Gastrocnemius medialis (tissue), 4 donors: ENCODE measurements at regions not wholly inside any gene's neighbourhood (a gene's known extent, or its start where the extent isn't known, plus 50 kb on each side); places are given as distances from the start of the nearest gene placed in this dataset.

Source experiments
- ATAC-seq, 2 donors: fragments of 150-250 bp; one replicate each; pipeline ENCODE4 v1.9.1; 2016
- DNase-seq, 2 donors: peaks; one replicate each; pipeline ENCODE4 v3.0.0-alpha.2; 2019
- H3K27ac ChIP-seq, 4 donors: fragments of 200-600 bp; sonication (generic); 1 replicate in 1 of 4; 2 replicates in 3 of 4; pipeline ENCODE4 v1.5.1; 2016 to 2018; ENCODE audit warnings: mild to moderate bottlenecking in 2 of 4, moderate library complexity in 1 of 4
- H3K27me3 ChIP-seq, 3 donors: fragments of 200-600 bp; sonication (generic) in 2 of 3; 1 replicate in 1 of 3; 2 replicates in 2 of 3; pipeline versions ENCODE4 v1.5.1 to v1.6.0; 2016 to 2019; ENCODE audit warnings: mild to moderate bottlenecking in 1 of 3, moderate library complexity in 1 of 3
- H3K36me3 ChIP-seq, 2 donors: fragments of 200-600 bp; sonication (generic) in 1 of 2; one replicate each; pipeline ENCODE4 v1.5.1; 2017 to 2018
- H3K4me1 ChIP-seq, 2 donors: fragments of 200-600 bp; sonication (generic) in 1 of 2; one replicate each; pipeline ENCODE4 v1.5.1; 2016 to 2017; ENCODE audit warnings: mild to moderate bottlenecking in 2 of 2
- H3K4me3 ChIP-seq, 4 donors: fragments of 200-600 bp; sonication (generic) in 3 of 4; 1 replicate in 1 of 4; 2 replicates in 3 of 4; pipeline ENCODE4 v1.5.1; 2016 to 2019; ENCODE audit warnings: mild to moderate bottlenecking in 2 of 4
- H3K9me3 ChIP-seq, 3 donors: fragments of 200-600 bp; sonication (generic) in 2 of 3; 1 replicate in 1 of 3; 2 replicates in 2 of 3; pipeline ENCODE4 v1.5.1; 2016 to 2019
- CTCF ChIP-seq, 5 experiments: fragments of 450-650 bp in 3 of 5; fragments of 200-600 bp in 2 of 5; sonication (generic) in 2 of 5; IDR thresholded peaks in 4 of 5; conservative IDR thresholded peaks in 1 of 5; 1 replicate in 4 of 5; 2 replicates in 1 of 5; pipeline ENCODE4 v1.5.1; 2016 to 2019; ENCODE audit warnings: antibody characterized with exemption in 5 of 5, mild to moderate bottlenecking in 3 of 5, moderate library complexity in 3 of 5
- POLR2A ChIP-seq, 2 donors: fragments of 450-650 bp; IDR thresholded peaks; one replicate each; pipeline ENCODE4 v1.6.1; 2017; ENCODE audit warnings: antibody characterized with exemption in 2 of 2, mild to moderate bottlenecking in 2 of 2, moderate library complexity in 2 of 2
- in situ Hi-C, 4 donors: fragments of 200-750 bp; cut with MboI; loops; one replicate each; pipeline versions ENCODE4 v1.15.0 to v1.8.0; 2017; ENCODE audit warnings: low sequenced_read_pairs in 4 of 4
- intact Hi-C: fragments of 100-400 bp; cut with DNase I; formaldehyde crosslinking; loops from one replicate; pipeline ENCODE4 v1.15.1; 2023; ENCODE audit warnings: low total_unique reads

GRCh38 chr2:183493040-183493439, 368.8 kb downstream of the NUP35 start:
- Histone ChIP-seq H3K9me3 (no peaks in the 10 kb centered on the region), H3K27ac (no peak overlapping the region), H3K4me1 (peaks cover 4 to 9% of the 10 kb centered on the region in 2 donors), H3K4me3 (no peak overlapping the region), H3K36me3 (no peaks in the 10 kb centered on the region), H3K27me3 (no peaks in the 10 kb centered on the region)
- intact Hi-C loops (no loop called here), in situ Hi-C loops (no loop called here)
- TF ChIP-seq CTCF (IDR thresholded peaks at IDR 0.05 in 4 of 5, conservative IDR thresholded peaks at IDR 0.05 in 1 of 5), result no peak
- no peak for ATAC-seq
- DNase-seq, result no peak

GRCh38 chr2:183495079-183495478, 370.8 kb downstream of the NUP35 start:
- DNase-seq (no peak), ATAC-seq (no peak)
- Histone ChIP-seq H3K36me3 (no peaks in the 10 kb centered on the region), H3K4me3 (no peak overlapping the region), H3K9me3 (no peaks in the 10 kb centered on the region), H3K4me1 (peaks cover 4 to 9% of the 10 kb centered on the region in 2 donors), H3K27me3 (no peaks in the 10 kb centered on the region), H3K27ac (no peak overlapping the region)
- in situ Hi-C loops, result no loop called here
- no peak for TF ChIP-seq CTCF (IDR thresholded peaks at IDR 0.05 in 4 of 5, conservative IDR thresholded peaks at IDR 0.05 in 1 of 5)
- intact Hi-C loops, result no loop called here

- intact Hi-C loops (no loop called here), in situ Hi-C loops (no loop called here)
- H3K36me3 ChIP-seq, result no peaks in the 10 kb centered on the region
- H3K4me1 ChIP-seq, result peaks cover 4 to 8% of the 10 kb centered on the region in 2 donors
- H3K9me3 ChIP-seq, result no peaks in the 10 kb centered on the region
- H3K27ac ChIP-seq, result no peak overlapping the region
- no peak for TF ChIP-seq POLR2A (IDR thresholded peaks at IDR 0.05)
- no peak for TF ChIP-seq CTCF (IDR thresholded peaks at IDR 0.05 in 4 of 5, conservative IDR thresholded peaks at IDR 0.05 in 1 of 5)
- no peak overlapping the region for H3K4me3 ChIP-seq
- DNase-seq, result no peak
- H3K27me3 ChIP-seq, result no peaks in the 10 kb centered on the region
- ATAC-seq, result no peak
These were observed 371.5 kb downstream of the NUP35 start for GRCh38 chr2:183495589-183496267.

GRCh38 chr2:183497861-183498260, 373.6 kb downstream of the NUP35 start:
- intact Hi-C loops, result no loop called here
- Histone ChIP-seq H3K4me1 (no peaks in the 10 kb centered on the region), H3K4me3 (no peak overlapping the region), H3K36me3 (no peaks in the 10 kb centered on the region), H3K27me3 (no peaks in the 10 kb centered on the region), H3K27ac (no peak overlapping the region), H3K9me3 (no peaks in the 10 kb centered on the region)
- ATAC-seq (no peak), DNase-seq (no peak)
- in situ Hi-C loops, result no loop called here
- TF ChIP-seq CTCF (IDR thresholded peaks at IDR 0.05 in 4 of 5, conservative IDR thresholded peaks at IDR 0.05 in 1 of 5), result no peak
- TF ChIP-seq POLR2A (IDR thresholded peaks at IDR 0.05), result no peak

- no peak for TF ChIP-seq POLR2A (IDR thresholded peaks at IDR 0.05)
- no peak for TF ChIP-seq CTCF (IDR thresholded peaks at IDR 0.05 in 4 of 5, conservative IDR thresholded peaks at IDR 0.05 in 1 of 5)
- ATAC-seq (no peak), DNase-seq (no peak)
- in situ Hi-C loops, result no loop called here
- no peaks in the 10 kb centered on the region for H3K36me3 ChIP-seq
- H3K4me1 ChIP-seq, result no peaks in the 10 kb centered on the region
- no peak overlapping the region for H3K27ac ChIP-seq
- H3K4me3 ChIP-seq, result no peak overlapping the region
- no peaks in the 10 kb centered on the region for H3K9me3 ChIP-seq
- intact Hi-C loops, result no loop called here
- H3K27me3 ChIP-seq, result no peaks in the 10 kb centered on the region
These were observed 381.7 kb downstream of the NUP35 start for GRCh38 chr2:183505911-183506310.
